DOHH2 (cell line): ENCODE measurements at regions not wholly inside any gene's neighbourhood (a gene's known extent, or its start where the extent isn't known, plus 50 kb on each side); places are given as distances from the start of the nearest gene placed in this dataset.

Experiments
- CTCF ChIP-seq: fragments of 200-600 bp; sonication (generic); IDR thresholded peaks from one replicate; pipeline ENCODE4 v1.5.1; 2014; ENCODE audit warnings: antibody characterized with exemption, mild to moderate bottlenecking, low read depth, low read length; ENCODE audit not compliant: poor library complexity, severe bottlenecking
- EZH2phosphoT487 ChIP-seq: fragments of 200-600 bp; sonication (generic); IDR thresholded peaks from 2 replicates; pipeline ENCODE4 v1.6.1; 2017; ENCODE audit warnings: borderline replicate concordance, mild to moderate bottlenecking, antibody characterized with exemption, low read length, moderate library complexity, mixed read lengths

GRCh38 chr17:79147746-79148506 lies 73.3 kb downstream of the ENGASE start:
- no peak for TF ChIP-seq EZH2phosphoT487
- TF ChIP-seq CTCF, result no peak
